LNCaP clone FGC (cell line): ENCODE measurements at regions not wholly inside any gene's neighbourhood (a gene's known extent, or its start where the extent isn't known, plus 50 kb on each side); places are given as distances from the start of the nearest gene placed in this dataset.

Experiments
- DNase-seq: peaks from one replicate; pipeline ENCODE4 v3.0.0-alpha.2; 2011; ENCODE audit warnings: low read depth
- H3K4me3 ChIP-seq: 2 replicates; pipeline ENCODE4 v1.5.1; 2011; ENCODE audit warnings: mild to moderate bottlenecking, low read depth, low read length, control low read depth
- CTCF ChIP-seq: IDR thresholded peaks from 2 replicates; pipeline ENCODE4 v1.5.1; 2012; ENCODE audit warnings: mild to moderate bottlenecking; ENCODE audit not compliant: control insufficient read depth, insufficient read depth; ENCODE audit errors: extremely low read depth

GRCh38 chr18:41864216-41864615 is 90.8 kb upstream of the PIK3C3 start:
- no peak for TF ChIP-seq CTCF
- no peak overlapping the region for H3K4me3 ChIP-seq
- no peak for DNase-seq

- no peak for DNase-seq
- TF ChIP-seq CTCF = no peak
- no peak overlapping the region for H3K4me3 ChIP-seq
Observed at GRCh38 chr18:41862921-41863320, 92.1 kb upstream of the PIK3C3 start.

- TF ChIP-seq CTCF = no peak
- no peak overlapping the region for H3K4me3 ChIP-seq
- no peak for DNase-seq
Observed at GRCh38 chr18:41860987-41861386, 94.0 kb upstream of the PIK3C3 start.

- no peak overlapping the region for H3K4me3 ChIP-seq
- no peak for TF ChIP-seq CTCF
- DNase-seq = no peak
Observed at GRCh38 chr18:41858761-41859555, 96.1 kb upstream of the PIK3C3 start.

GRCh38 chr18:41853280-41853679 is 101.8 kb upstream of the PIK3C3 start:
- TF ChIP-seq CTCF = no peak
- DNase-seq = no peak
- no peak overlapping the region for H3K4me3 ChIP-seq

GRCh38 chr18:41850781-41851180 is 104.3 kb upstream of the PIK3C3 start:
- TF ChIP-seq CTCF = no peak
- peak; percentile 72 for DNase-seq
- H3K4me3 ChIP-seq = no peak overlapping the region

GRCh38 chr18:41849632-41850031 is 105.4 kb upstream of the PIK3C3 start:
- DNase-seq = peak; percentile 52
- H3K4me3 ChIP-seq = no peak overlapping the region
- TF ChIP-seq CTCF = no peak
